IMR-90 (cell line): ENCODE measurements at regions not wholly inside any gene's neighbourhood (a gene's known extent, or its start where the extent isn't known, plus 50 kb on each side); places are given as distances from the start of the nearest gene placed in this dataset.

Source experiments
- ATAC-seq: fragments of 200-7000 bp; cut with Tn5 transposase; 2 replicates; pipeline ENCODE4 v1.9.1; 2020; ENCODE audit warnings: low read depth, mild to moderate bottlenecking, moderate library complexity
- BruUV-seq: library from RNA; stranded (reverse); fragments of 400-500 nt; replicated peaks from 2 replicates; lab custom pipeline; 2021; lab: Mats Ljungman, UMichigan
- CTCF ChIA-PET: fragments of 300-600 bp; formaldehyde crosslinking; extraction: SDS; loops from one replicate; lab custom pipeline; 2021; ENCODE audit warnings: antibody characterized with exemption; lab: Yijun Ruan, JAX
- POLR2A ChIA-PET: fragments of 300-600 bp; sonication (Branson Sonifier 250); formaldehyde crosslinking; loops from one replicate; lab custom pipeline; 2022; ENCODE audit warnings: antibody characterized with exemption; ENCODE audit not compliant: unreplicated experiment; lab: Charles Lee
- DNase-seq: peaks from one replicate; pipeline ENCODE4 v3.0.0; 2013
- H2AFZ ChIP-seq: replicated peaks from 2 replicates; pipeline ENCODE3; 2013; ENCODE audit warnings: low read length, mild to moderate bottlenecking; ENCODE audit not compliant: poor library complexity
- H2AK5ac ChIP-seq: 2 replicates; pipeline ENCODE4 v1.6.1; 2013; ENCODE audit warnings: low read depth, low read length, inconsistent platforms
- H2AK9ac ChIP-seq: replicated peaks from 2 replicates; pipeline ENCODE3; 2013; ENCODE audit warnings: mild to moderate bottlenecking, low read depth, low read length, moderate library complexity; ENCODE audit not compliant: poor library complexity
- H2BK120ac ChIP-seq: 2 replicates; pipeline ENCODE4 v1.6.1; 2013; ENCODE audit warnings: low read depth, low read length, inconsistent platforms
- H2BK15ac ChIP-seq: 3 replicates; pipeline ENCODE4 v1.6.1; 2013; ENCODE audit warnings: low read depth, low read length, inconsistent platforms
- H2BK20ac ChIP-seq: 2 replicates; pipeline ENCODE4 v1.6.1; 2013; ENCODE audit warnings: low read depth, mild to moderate bottlenecking, inconsistent platforms, low read length, moderate library complexity
- H2BK5ac ChIP-seq: 2 replicates; pipeline ENCODE4 v1.6.1; 2013; ENCODE audit warnings: mild to moderate bottlenecking, low read depth, low read length, inconsistent platforms; ENCODE audit not compliant: poor library complexity, severe bottlenecking
- H3K14ac ChIP-seq: replicated peaks from 2 replicates; pipeline ENCODE4 v1.6.1; 2013; ENCODE audit warnings: low read depth, low read length, inconsistent platforms
- H3K18ac ChIP-seq: 2 replicates; pipeline ENCODE4 v1.6.1; 2013; ENCODE audit warnings: low read depth, low read length, control low read depth
- H3K23ac ChIP-seq: 2 replicates; pipeline ENCODE4 v1.6.1; 2013; ENCODE audit warnings: low read depth, low read length, inconsistent platforms
- H3K27ac ChIP-seq: 2 replicates; pipeline ENCODE4 v1.5.1; 2013; ENCODE audit warnings: mild to moderate bottlenecking, control low read depth, low read length; ENCODE audit not compliant: insufficient read depth
- H3K27me3 ChIP-seq: 2 replicates; pipeline ENCODE4 v1.6.1; 2013; ENCODE audit warnings: low read length; ENCODE audit not compliant: control insufficient read depth, insufficient read depth
- H3K36me3 ChIP-seq: 2 replicates; pipeline ENCODE4 v1.6.1; 2013; ENCODE audit warnings: low read length, mixed read lengths; ENCODE audit not compliant: control insufficient read depth, insufficient read depth
- H3K4ac ChIP-seq: 2 replicates; pipeline ENCODE4 v1.6.1; 2013; ENCODE audit warnings: low read depth, low read length, inconsistent platforms
- H3K4me1 ChIP-seq: 2 replicates; pipeline ENCODE4 v1.6.1; 2013; ENCODE audit warnings: low read length, mixed read lengths; ENCODE audit not compliant: control insufficient read depth, insufficient read depth
- H3K4me2 ChIP-seq: 2 replicates; pipeline ENCODE4 v1.6.1; 2013; ENCODE audit warnings: low read depth, mild to moderate bottlenecking, control low read depth, low read length, moderate library complexity
- H3K4me3 ChIP-seq: 2 replicates; pipeline ENCODE4 v1.5.1; 2013; ENCODE audit warnings: low read depth, mild to moderate bottlenecking, control low read depth, low read length, moderate library complexity; ENCODE audit not compliant: insufficient read depth
- H3K56ac ChIP-seq: 2 replicates; pipeline ENCODE4 v1.6.1; 2013; ENCODE audit warnings: low read length, inconsistent platforms; ENCODE audit not compliant: insufficient read depth; ENCODE audit errors: extremely low read depth
- H3K79me1 ChIP-seq, 2 experiments: 2 replicates each; pipeline ENCODE4 v1.6.1; 2013; ENCODE audit warnings: low read length in 2 of 2, inconsistent platforms in 1 of 2, low read depth in 1 of 2
- H3K9ac ChIP-seq: 2 replicates; pipeline ENCODE4 v1.6.1; 2013; ENCODE audit warnings: low read depth, low read length, control low read depth
- H3K9me1 ChIP-seq: 2 replicates; pipeline ENCODE4 v1.6.1; 2013; ENCODE audit warnings: low read length, inconsistent platforms; ENCODE audit not compliant: insufficient read depth
- H3K9me3 ChIP-seq: 2 replicates; pipeline ENCODE4 v1.6.1; 2013; ENCODE audit warnings: low read length; ENCODE audit not compliant: control insufficient read depth, insufficient read depth
- H4K20me1 ChIP-seq: 2 replicates; pipeline ENCODE4 v1.6.1; 2013; ENCODE audit warnings: low read length, inconsistent platforms; ENCODE audit not compliant: insufficient read depth
- H4K5ac ChIP-seq: 2 replicates; pipeline ENCODE4 v1.6.1; 2013; ENCODE audit warnings: mild to moderate bottlenecking, low read depth, low read length, control low read depth
- H4K8ac ChIP-seq, 2 experiments: 2 replicates each; pipeline ENCODE4 v1.6.1; 2013; ENCODE audit warnings: low read depth in 2 of 2, low read length in 2 of 2, control low read depth in 1 of 2, inconsistent platforms in 1 of 2
- H4K91ac ChIP-seq: 2 replicates; pipeline ENCODE4 v1.6.1; 2013; ENCODE audit warnings: low read depth, low read length, inconsistent platforms; ENCODE audit not compliant: insufficient read depth
- BHLHE40 ChIP-seq: fragments of 150-350 bp; IDR thresholded peaks from 2 replicates; pipeline ENCODE4 v1.6.1; 2016; ENCODE audit warnings: mild to moderate bottlenecking, low read depth, low read length
- CEBPB ChIP-seq: IDR thresholded peaks from 2 replicates; pipeline ENCODE4 v1.6.1; 2012; ENCODE audit warnings: low read depth, low read length, improper control_type of control experiment
- CHD1 ChIP-seq: IDR thresholded peaks from 2 replicates; pipeline ENCODE4 v1.6.1; 2012; ENCODE audit warnings: low read depth, low read length, improper control_type of control experiment
- CTCF ChIP-seq: conservative IDR thresholded peaks from 2 replicates; pipeline ENCODE4 v1.5.1; 2012; ENCODE audit warnings: mild to moderate bottlenecking, low read depth, low read length, improper control_type of control experiment
- ELK1 ChIP-seq: fragments of 150-350 bp; IDR thresholded peaks from 2 replicates; pipeline ENCODE4 v1.6.1; 2016; ENCODE audit warnings: low read depth, mild to moderate bottlenecking, low read length, moderate library complexity, borderline replicate concordance
- FOS ChIP-seq: fragments of 150-350 bp; IDR thresholded peaks from 2 replicates; pipeline ENCODE4 v1.6.1; 2016; ENCODE audit warnings: low read depth, low read length
- MAFK ChIP-seq: IDR thresholded peaks from 2 replicates; pipeline ENCODE4 v1.6.1; 2012; ENCODE audit warnings: low read depth, low read length, improper control_type of control experiment
- MAZ ChIP-seq: IDR thresholded peaks from 2 replicates; pipeline ENCODE4 v1.6.1; 2012; ENCODE audit warnings: low read depth, mild to moderate bottlenecking, low read length, improper control_type of control experiment, moderate library complexity, borderline replicate concordance
- MXI1 ChIP-seq: IDR thresholded peaks from 2 replicates; pipeline ENCODE4 v1.6.1; 2012; ENCODE audit warnings: low read depth, mild to moderate bottlenecking, low read length, moderate library complexity, borderline replicate concordance
- NFE2L2 ChIP-seq: fragments of 150-350 bp; IDR thresholded peaks from 2 replicates; pipeline ENCODE4 v1.6.1; 2016; ENCODE audit warnings: low read depth, mild to moderate bottlenecking, low read length
- POLR2A ChIP-seq: IDR thresholded peaks from 2 replicates; pipeline ENCODE4 v1.6.1; 2012; ENCODE audit warnings: mild to moderate bottlenecking, low read depth, low read length
- RAD21 ChIP-seq: IDR thresholded peaks from 2 replicates; pipeline ENCODE4 v1.6.1; 2012; ENCODE audit warnings: low read length, improper control_type of control experiment
- RCOR1 ChIP-seq: IDR thresholded peaks from 2 replicates; pipeline ENCODE4 v1.6.1; 2012; ENCODE audit warnings: mild to moderate bottlenecking, low read length, improper control_type of control experiment; ENCODE audit not compliant: insufficient replicate concordance
- RFX5 ChIP-seq: IDR thresholded peaks from 2 replicates; pipeline ENCODE4 v1.8.0; 2012; ENCODE audit warnings: low read depth, mild to moderate bottlenecking, low read length, moderate library complexity
- SMC3 ChIP-seq: fragments of 150-350 bp; IDR thresholded peaks from 2 replicates; pipeline ENCODE4 v1.6.1; 2016; ENCODE audit warnings: low read depth, mild to moderate bottlenecking, antibody characterized with exemption, low read length, moderate library complexity
- USF2 ChIP-seq: fragments of 150-350 bp; IDR thresholded peaks from 2 replicates; pipeline ENCODE4 v1.6.1; 2017; ENCODE audit warnings: mild to moderate bottlenecking, antibody characterized with exemption, low read length, low read depth
- WGBS, 2 experiments: methylation state at CpG; one replicate each; pipeline versions ENCODE4 v1.1.5 to v1.1.7; 2013; ENCODE audit warnings: missing lambda C conversion rate in 2 of 2; ENCODE audit not compliant: insufficient read length in 1 of 2; ENCODE audit errors: extremely low coverage in 2 of 2; 5-methylcytosine and 5-hydroxymethylcytosine counted together
- dilution Hi-C: fragments of 300-500 bp; cut with HindIII; formaldehyde crosslinking; loops from one replicate; pipeline ENCODE4 v1.14.3; 2018; ENCODE audit warnings: low sequenced_read_pairs; ENCODE audit not compliant: unreplicated experiment
- in situ Hi-C: fragments of 300-500 bp; cut with MboI; formaldehyde crosslinking; loops from 3 replicates; pipeline ENCODE4 v1.14.3; 2019; ENCODE audit warnings: low sequenced_read_pairs, inconsistent platforms, mixed read lengths
- intact Hi-C: fragments of 100-400 bp; cut with micrococcal nuclease; formaldehyde crosslinking; loops from 2 replicates; pipeline ENCODE4 v1.10.0; 2022

GRCh38 chr1:98296681-98297080 is 364.8 kb upstream of the SNX7 start:
- Histone ChIP-seq H3K9ac (no peak overlapping the region), H2AK9ac (no peak overlapping the region), H3K79me1 (no peaks in the 10 kb centered on the region), H3K4ac (no peak overlapping the region), H3K27ac (no peak overlapping the region), H2BK20ac (no peak overlapping the region), H2BK5ac (no peak overlapping the region), H3K9me3 (no peaks in the 10 kb centered on the region), H4K20me1 (no peaks in the 10 kb centered on the region), H2AK5ac (no peak overlapping the region), H4K91ac (no peak overlapping the region), H2BK120ac (no peak overlapping the region), H3K4me2 (no peak overlapping the region), H4K8ac (no peak overlapping the region), H3K4me1 (no peaks in the 10 kb centered on the region), H3K56ac (no peak overlapping the region), H3K14ac (no peak overlapping the region), H4K5ac (no peak overlapping the region), H2BK15ac (no peak overlapping the region), H3K23ac (no peak overlapping the region), H2AFZ (no peak overlapping the region), H3K4me3 (no peak overlapping the region), H3K27me3 (no peaks in the 10 kb centered on the region), H3K36me3 (no peaks in the 10 kb centered on the region), H3K18ac (no peak overlapping the region), H3K9me1 (no peaks in the 10 kb centered on the region)
- ChIA-PET CTCF (no interaction called here), POLR2A (no interaction called here)
- ATAC-seq (no peak), DNase-seq (no peak)
- dilution Hi-C loops, result no loop called here
- BruUV-seq, result no TSS peak
- in situ Hi-C loops, result no loop called here
- intact Hi-C loops, result no loop called here
- no peak for TF ChIP-seq FOS
- no peak for TF ChIP-seq CHD1
- no peak for TF ChIP-seq POLR2A
- no peak for TF ChIP-seq ELK1
- TF ChIP-seq SMC3, result no peak
- no peak for TF ChIP-seq NFE2L2
- no peak for TF ChIP-seq CTCF
- TF ChIP-seq RAD21, result no peak
- TF ChIP-seq MAZ, result no peak
- TF ChIP-seq CEBPB, result no peak
- no peak for TF ChIP-seq MAFK
- TF ChIP-seq MXI1, result no peak
- TF ChIP-seq RFX5, result no peak
- TF ChIP-seq USF2, result no peak
- no peak for TF ChIP-seq RCOR1
- TF ChIP-seq BHLHE40, result no peak
- no CpG with 5 or more reads among the region's 1 CpG for WGBS, 2 experiments
